Endodermal cell (in vitro differentiated cells): ENCODE measurements at regions not wholly inside any gene's neighbourhood (a gene's known extent, or its start where the extent isn't known, plus 50 kb on each side); places are given as distances from the start of the nearest gene placed in this dataset.
"Not testable (repeated sequence)": the region's sequence is repeated elsewhere in the genome, so short reads cannot be mapped to it uniquely, and the experiment has no call there.

Experiments used
- DNase-seq: peaks from one replicate; pipeline ENCODE4 v3.0.0-alpha.2; 2017
- H3K27ac ChIP-seq: 2 replicates; pipeline ENCODE4 v1.5.1; 2013; ENCODE audit warnings: mild to moderate bottlenecking, low read depth, low read length, moderate library complexity
- H3K27me3 ChIP-seq: 2 replicates; pipeline ENCODE4 v1.6.1; 2013; ENCODE audit warnings: mild to moderate bottlenecking, low read length, moderate library complexity; ENCODE audit not compliant: insufficient read depth, control insufficient read depth, poor library complexity, severe bottlenecking
- H3K36me3 ChIP-seq: 2 replicates; pipeline ENCODE4 v1.7.0; 2013; ENCODE audit warnings: mild to moderate bottlenecking, low read length, moderate library complexity; ENCODE audit not compliant: control insufficient read depth, insufficient read depth
- H3K4me1 ChIP-seq: one replicate; pipeline ENCODE4 v1.7.0; 2013; ENCODE audit warnings: low read length; ENCODE audit not compliant: control insufficient read depth, insufficient read depth
- H3K4me3 ChIP-seq: 2 replicates; pipeline ENCODE4 v1.5.1; 2013; ENCODE audit warnings: mild to moderate bottlenecking, low read length, moderate library complexity
- H3K9ac ChIP-seq: 2 replicates; pipeline ENCODE4 v1.6.1; 2013; ENCODE audit warnings: mild to moderate bottlenecking, low read length, moderate library complexity; ENCODE audit not compliant: poor library complexity, severe bottlenecking; ENCODE audit errors: extremely low read depth
- H3K9me3 ChIP-seq: 2 replicates; pipeline ENCODE4 v1.6.1; 2013; ENCODE audit warnings: mild to moderate bottlenecking, low read length, moderate library complexity; ENCODE audit not compliant: control insufficient read depth
- H3K27ac Mint-ChIP-seq: 2 replicates; pipeline ENCODE4 v1.8.0; 2020; ENCODE audit warnings: mixed read lengths
- H3K27me3 Mint-ChIP-seq: 2 replicates; pipeline ENCODE4 v1.8.0; 2021; ENCODE audit warnings: mild to moderate bottlenecking, mixed read lengths; ENCODE audit not compliant: insufficient read depth
- H3K36me3 Mint-ChIP-seq: 2 replicates; pipeline ENCODE4 v1.8.0; 2020; ENCODE audit warnings: low read depth, mixed read lengths
- H3K4me1 Mint-ChIP-seq: 2 replicates; pipeline ENCODE4 v1.8.0; 2020; ENCODE audit warnings: mixed read lengths
- H3K4me3 Mint-ChIP-seq: 2 replicates; pipeline ENCODE4 v1.8.0; 2020; ENCODE audit warnings: mild to moderate bottlenecking, moderate library complexity, mixed read lengths
- H3K9me3 Mint-ChIP-seq: 2 replicates; pipeline ENCODE4 v1.8.0; 2020; ENCODE audit warnings: mild to moderate bottlenecking, mixed read lengths
- CTCF ChIP-seq: fragments of 200-600 bp; sonication (generic); conservative IDR thresholded peaks from 2 replicates; pipeline ENCODE4 v1.5.0; 2021; ENCODE audit warnings: antibody characterized with exemption, mild to moderate bottlenecking
- WGBS, 2 experiments: methylation state at CpG; one replicate each; pipeline versions ENCODE4 v1.1.5 to v1.1.7; 2013; ENCODE audit warnings: missing lambda C conversion rate in 2 of 2, mixed read lengths in 1 of 2; ENCODE audit not compliant: insufficient coverage in 1 of 2, insufficient read length in 1 of 2; 5-methylcytosine and 5-hydroxymethylcytosine counted together

- not testable (repeated sequence) for DNase-seq, H3K9ac ChIP-seq, H3K27ac ChIP-seq, H3K36me3 ChIP-seq, H3K4me3 Mint-ChIP-seq, H3K36me3 Mint-ChIP-seq, H3K4me1 ChIP-seq, H3K27me3 Mint-ChIP-seq, H3K4me1 Mint-ChIP-seq, H3K4me3 ChIP-seq, H3K27ac Mint-ChIP-seq, H3K27me3 ChIP-seq
- peaks cover 44% of the 10 kb centered on the region for H3K9me3 ChIP-seq
- peaks cover 63% of the 10 kb centered on the region for H3K9me3 Mint-ChIP-seq
- no CpG with 5 or more reads among the region's 1 CpG for WGBS, 2 experiments
Measured at GRCh38 chr15:88965097-88965496, 51.9 kb upstream of the MFGE8 start.

GRCh38 chr15:88970232-88970631, 57.1 kb upstream of the MFGE8 start:
- H3K27ac Mint-ChIP-seq: no peak overlapping the region
- no peak overlapping the region for H3K9ac ChIP-seq
- no peaks in the 10 kb centered on the region for H3K36me3 ChIP-seq
- H3K4me3 Mint-ChIP-seq: no peak overlapping the region
- WGBS, 2 experiments: 73% methylated on average over 1 of the region's 1 CpG; no CpG with 5 or more reads in 1 of the 2 experiments
- H3K27ac ChIP-seq: no peak overlapping the region
- H3K36me3 Mint-ChIP-seq: peaks cover 4% of the 10 kb centered on the region
- TF ChIP-seq CTCF: no peak
- no peaks in the 10 kb centered on the region for H3K27me3 ChIP-seq
- no peak overlapping the region for H3K4me3 ChIP-seq
- H3K9me3 Mint-ChIP-seq: peaks cover 65% of the 10 kb centered on the region
- peaks cover 7% of the 10 kb centered on the region for H3K27me3 Mint-ChIP-seq
- no peak for DNase-seq
- H3K4me1 Mint-ChIP-seq: peaks cover 3% of the 10 kb centered on the region
- H3K4me1 ChIP-seq: no peaks in the 10 kb centered on the region
- peaks cover 32% of the 10 kb centered on the region for H3K9me3 ChIP-seq

DNA sequence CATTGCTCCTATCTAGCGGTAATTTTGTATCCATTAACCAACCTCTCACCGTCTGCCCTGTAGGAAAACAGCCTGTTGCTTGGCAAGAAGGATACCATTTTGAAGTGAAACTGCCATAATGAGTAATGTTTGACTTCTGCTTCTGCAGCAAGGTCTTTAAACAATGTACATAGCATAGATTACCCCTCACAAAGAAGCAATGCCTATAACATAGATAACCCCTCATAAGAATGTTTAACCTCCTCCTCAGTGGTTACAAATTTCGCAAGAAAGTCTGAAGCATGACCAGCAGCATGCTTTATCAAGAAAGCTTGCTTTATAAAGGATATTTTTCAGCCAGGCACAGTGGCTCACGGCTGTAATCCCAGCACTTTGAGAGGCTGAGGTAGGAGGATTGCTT, 61.2 kb upstream of the MFGE8 start:
- peaks cover 21% of the 10 kb centered on the region for H3K27me3 Mint-ChIP-seq
- Histone ChIP-seq H3K27me3 (no peaks in the 10 kb centered on the region), H3K4me1 (no peaks in the 10 kb centered on the region), H3K27ac (no peak overlapping the region), H3K4me3 (no peak overlapping the region), H3K9ac (no peak overlapping the region), H3K36me3 (no peaks in the 10 kb centered on the region), H3K9me3 (peaks cover 22% of the 10 kb centered on the region)
- H3K9me3 Mint-ChIP-seq: peaks cover 39% of the 10 kb centered on the region
- 80 to 95% methylated on average over 3 to 4 of the region's 4 CpGs for WGBS, 2 experiments
- no peak for DNase-seq
- H3K36me3 Mint-ChIP-seq: peaks cover 4% of the 10 kb centered on the region
- no peak overlapping the region for H3K27ac Mint-ChIP-seq
- H3K4me1 Mint-ChIP-seq: peaks cover 3% of the 10 kb centered on the region
- H3K4me3 Mint-ChIP-seq: no peak overlapping the region
- no peak for TF ChIP-seq CTCF

DNA sequence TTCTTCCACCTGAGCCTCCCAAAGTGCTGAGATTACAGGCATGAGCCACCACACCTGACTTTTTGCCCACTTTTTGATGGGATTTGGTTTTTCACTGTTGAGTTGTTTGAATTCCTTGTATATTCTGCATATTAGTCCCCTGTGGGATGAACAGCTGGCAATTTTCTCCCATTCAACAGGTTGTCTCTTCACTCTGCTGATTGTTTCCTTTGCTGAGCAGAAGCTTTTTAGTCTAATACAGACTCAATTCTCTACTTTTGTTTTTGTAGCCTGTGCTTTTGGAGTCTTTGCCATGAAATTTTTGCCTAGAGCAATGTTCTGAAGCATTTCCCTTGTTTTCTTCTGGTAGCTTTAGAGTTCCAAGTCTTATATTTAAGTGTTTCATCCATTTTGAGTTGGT, 62.7 kb upstream of the MFGE8 start:
- Histone ChIP-seq H3K36me3 (no peaks in the 10 kb centered on the region), H3K4me1 (no peaks in the 10 kb centered on the region), H3K4me3 (no peak overlapping the region), H3K9me3 (peaks cover 13% of the 10 kb centered on the region), H3K27ac (no peak overlapping the region), H3K9ac (no peak overlapping the region), H3K27me3 (no peaks in the 10 kb centered on the region)
- DNase-seq: no peak
- no peak overlapping the region for H3K27ac Mint-ChIP-seq
- peaks cover 3% of the 10 kb centered on the region for H3K4me1 Mint-ChIP-seq
- H3K9me3 Mint-ChIP-seq: peaks cover 26% of the 10 kb centered on the region
- peaks cover 21% of the 10 kb centered on the region for H3K27me3 Mint-ChIP-seq
- peaks cover 4% of the 10 kb centered on the region for H3K36me3 Mint-ChIP-seq
- no peak overlapping the region for H3K4me3 Mint-ChIP-seq
- TF ChIP-seq CTCF: no peak
